Ishikawa (cell line): ENCODE measurements at regions not wholly inside any gene's neighbourhood (a gene's known extent, or its start where the extent isn't known, plus 50 kb on each side); places are given as distances from the start of the nearest gene placed in this dataset.

Source experiments
- CEBPB ChIP-seq: IDR thresholded peaks from 2 replicates; pipeline ENCODE4 v1.6.1; 2012
- CREB1 ChIP-seq: IDR thresholded peaks from 2 replicates; pipeline ENCODE4 v1.6.1; 2012; ENCODE audit warnings: low read depth
- EGR1 ChIP-seq: IDR thresholded peaks from 2 replicates; pipeline ENCODE4 v1.6.1; 2012
- EP300 ChIP-seq: IDR thresholded peaks from 2 replicates; pipeline ENCODE4 v1.6.1; 2012; ENCODE audit warnings: borderline replicate concordance
- FOXM1 ChIP-seq: IDR thresholded peaks from 2 replicates; pipeline ENCODE4 v1.6.1; 2012; ENCODE audit warnings: low read depth, borderline replicate concordance
- NFIC ChIP-seq: IDR thresholded peaks from 2 replicates; pipeline ENCODE4 v1.6.1; 2012
- RAD21 ChIP-seq: IDR thresholded peaks from 2 replicates; pipeline ENCODE4 v1.6.1; 2012; ENCODE audit warnings: low read depth
- REST ChIP-seq: IDR thresholded peaks from 2 replicates; pipeline ENCODE4 v1.6.1; 2012; ENCODE audit warnings: low read depth, mild to moderate bottlenecking
- TAF1 ChIP-seq: IDR thresholded peaks from 2 replicates; pipeline ENCODE4 v1.6.1; 2012; ENCODE audit warnings: low read depth, mild to moderate bottlenecking
- TCF12 ChIP-seq: IDR thresholded peaks from 2 replicates; pipeline ENCODE4 v1.6.1; 2012; ENCODE audit warnings: low read depth
- TEAD4 ChIP-seq: IDR thresholded peaks from 2 replicates; pipeline ENCODE4 v1.6.1; 2012
- YY1 ChIP-seq: IDR thresholded peaks from 2 replicates; pipeline ENCODE4 v1.6.1; 2012; ENCODE audit warnings: low read depth
- ZBTB7A ChIP-seq: IDR thresholded peaks from 2 replicates; pipeline ENCODE4 v1.6.1; 2012; ENCODE audit warnings: low read depth
- TF ChIP-seq, protein P1 (sequence below): IDR thresholded peaks from 2 replicates; pipeline ENCODE4 v1.6.1; 2012
- TF ChIP-seq, protein P2 (sequence below): IDR thresholded peaks from 2 replicates; pipeline ENCODE4 v1.6.1; 2012

- TF ChIP-seq EP300 (no peak), FOXM1 (no peak), REST (no peak), TEAD4 (no peak), NFIC (no peak), RAD21 (no peak), EGR1 (no peak), ZBTB7A (no peak), CREB1 (no peak), YY1 (no peak), TAF1 (no peak)
- TF ChIP-seq, protein P1, sequence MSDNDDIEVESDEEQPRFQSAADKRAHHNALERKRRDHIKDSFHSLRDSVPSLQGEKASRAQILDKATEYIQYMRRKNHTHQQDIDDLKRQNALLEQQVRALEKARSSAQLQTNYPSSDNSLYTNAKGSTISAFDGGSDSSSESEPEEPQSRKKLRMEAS: no peak
- TF ChIP-seq, protein P2, sequence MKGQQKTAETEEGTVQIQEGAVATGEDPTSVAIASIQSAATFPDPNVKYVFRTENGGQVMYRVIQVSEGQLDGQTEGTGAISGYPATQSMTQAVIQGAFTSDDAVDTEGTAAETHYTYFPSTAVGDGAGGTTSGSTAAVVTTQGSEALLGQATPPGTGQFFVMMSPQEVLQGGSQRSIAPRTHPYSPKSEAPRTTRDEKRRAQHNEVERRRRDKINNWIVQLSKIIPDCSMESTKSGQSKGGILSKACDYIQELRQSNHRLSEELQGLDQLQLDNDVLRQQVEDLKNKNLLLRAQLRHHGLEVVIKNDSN: no peak
These were observed 243.0 kb upstream of the MKI67 start for GRCh38 chr10:128369101-128369650.

- TF ChIP-seq FOXM1 (no peak), TEAD4 (no peak), TAF1 (no peak), RAD21 (no peak), NFIC (no peak), ZBTB7A (no peak), EP300 (no peak)
- TF ChIP-seq, protein P1: no peak
These were observed 247.0 kb upstream of the MKI67 start for GRCh38 chr10:128373071-128373749.

DNA sequence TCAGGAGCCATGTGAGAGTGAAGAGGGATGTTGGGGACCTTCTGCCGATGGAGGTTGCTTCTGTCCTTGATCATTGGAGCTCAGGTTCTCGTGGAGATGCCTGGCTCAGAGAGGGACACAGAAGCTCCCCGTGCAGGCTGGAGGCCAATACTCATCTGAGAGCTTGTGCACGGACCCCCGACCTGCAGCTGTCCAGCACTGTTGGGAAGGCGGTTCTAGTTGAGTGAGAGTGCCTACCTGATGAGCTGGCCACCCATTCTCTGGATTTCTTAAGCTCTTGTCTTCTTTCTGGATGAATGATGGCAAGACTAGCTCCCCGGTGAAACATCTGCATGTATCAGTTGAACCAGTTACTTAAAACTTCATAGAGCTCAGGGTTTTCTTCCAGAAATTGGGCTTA lies 247.6 kb upstream of the MKI67 start:
- TF ChIP-seq REST: no peak
- no peak for TF ChIP-seq RAD21
- no peak for TF ChIP-seq TCF12
- TF ChIP-seq NFIC: no peak

DNA sequence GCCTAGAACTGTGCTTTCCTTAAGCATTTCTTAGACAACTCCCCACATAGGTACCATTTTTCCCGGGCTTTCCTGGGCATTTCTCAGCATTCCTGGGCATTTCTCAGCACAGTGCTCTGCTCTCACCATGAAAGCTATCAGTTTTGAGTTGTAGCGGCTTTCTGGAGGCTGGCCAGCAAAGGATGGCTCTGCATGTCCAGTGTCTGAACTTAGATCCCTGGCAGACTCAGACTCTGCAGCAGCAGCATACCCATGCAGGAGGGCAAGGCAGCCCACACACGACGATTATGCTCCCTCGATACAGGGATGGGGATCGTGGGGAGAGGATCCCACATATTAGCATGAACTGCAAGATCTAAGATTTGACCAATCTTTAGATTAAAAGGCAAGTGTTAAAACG lies 248.9 kb upstream of the MKI67 start:
- TF ChIP-seq, protein P1: no peak
- TF ChIP-seq TEAD4: no peak
- TF ChIP-seq, protein P2: no peak
- no peak for TF ChIP-seq EP300
- TF ChIP-seq TCF12: no peak
- TF ChIP-seq ZBTB7A: no peak
- no peak for TF ChIP-seq CEBPB
- no peak for TF ChIP-seq FOXM1
- no peak for TF ChIP-seq CREB1
- TF ChIP-seq REST: no peak
- TF ChIP-seq EGR1: no peak
- no peak for TF ChIP-seq NFIC
- TF ChIP-seq RAD21: no peak
- no peak for TF ChIP-seq TAF1
- no peak for TF ChIP-seq YY1
